ENCODE measurements at regions not wholly inside any gene's neighbourhood (a gene's known extent, or its start where the extent isn't known, plus 50 kb on each side); places are given as distances from the start of the nearest gene placed in this dataset.

GRCh38 chr20:48425817-48426612 is 401.8 kb downstream of the PREX1 start (continued):
- TF ChIP-seq ZNF263 (CRISPR knock-in tag; IDR thresholded peaks at IDR 0.05; ENCODE audit: low read depth) (no peak), ZNF532 (CRISPR knock-in tag; IDR thresholded peaks at IDR 0.05; ENCODE audit: borderline replicate concordance) (no peak)
- TF ChIP-seq, protein P1, sequence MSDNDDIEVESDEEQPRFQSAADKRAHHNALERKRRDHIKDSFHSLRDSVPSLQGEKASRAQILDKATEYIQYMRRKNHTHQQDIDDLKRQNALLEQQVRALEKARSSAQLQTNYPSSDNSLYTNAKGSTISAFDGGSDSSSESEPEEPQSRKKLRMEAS (CRISPR knock-in tag; IDR thresholded peaks at IDR 0.05): no peak

GRCh38 chr20:48425321-48425720 is 402.5 kb downstream of the PREX1 start:
- Mint-ChIP-seq H3K9me3 (peaks cover 17% of the 10 kb centered on the region), H3K4me1 (peaks cover 4% of the 10 kb centered on the region), H3K27ac (no peak overlapping the region)

More at GRCh38 chr20:48425321-48425720, 402.5 kb downstream of the PREX1 start:
- no peaks in the 10 kb centered on the region for H3K27me3 Mint-ChIP-seq (ENCODE audit: low read depth)
- CTCF ChIA-PET: no interaction called here
- POLR2A ChIA-PET: no interaction called here
- DNase-seq (ENCODE audit: low spot score) (no peak), ATAC-seq (no peak)
- H3K4me3 Mint-ChIP-seq: no peak overlapping the region
- TF ChIP-seq JUN (CRISPR knock-in tag; IDR thresholded peaks at IDR 0.05) (no peak), MLX (CRISPR knock-in tag; IDR thresholded peaks at IDR 0.05) (no peak), ZNF138 (CRISPR knock-in tag; conservative IDR thresholded peaks at IDR 0.05) (no peak), MXD4 (CRISPR knock-in tag; IDR thresholded peaks at IDR 0.05; ENCODE audit: borderline replicate concordance) (no peak), ZNF671 (CRISPR knock-in tag; IDR thresholded peaks at IDR 0.05) (no peak), EMX1 (CRISPR knock-in tag; IDR thresholded peaks at IDR 0.05) (no peak), SOX15 (CRISPR knock-in tag; IDR thresholded peaks at IDR 0.05) (no peak), STAT6 (CRISPR knock-in tag; conservative IDR thresholded peaks at IDR 0.05; ENCODE audit: low read depth) (no peak), ZNF281 (CRISPR knock-in tag; IDR thresholded peaks at IDR 0.05) (no peak), NFYB (CRISPR knock-in tag; conservative IDR thresholded peaks at IDR 0.05; ENCODE audit: low read depth) (no peak), TEAD4 (CRISPR knock-in tag; IDR thresholded peaks at IDR 0.05) (no peak), JAZF1 (CRISPR knock-in tag; IDR thresholded peaks at IDR 0.05) (no peak), CTCF (IDR thresholded peaks at IDR 0.05) (no peak), KAT7 (CRISPR knock-in tag; IDR thresholded peaks at IDR 0.05; ENCODE audit: borderline replicate concordance) (no peak), RELA (CRISPR knock-in tag; IDR thresholded peaks at IDR 0.05; ENCODE audit: borderline replicate concordance) (no peak), TP53 (CRISPR knock-in tag; IDR thresholded peaks at IDR 0.05) (no peak), CREB1 (CRISPR knock-in tag; IDR thresholded peaks at IDR 0.05) (no peak)
- H3K36me3 Mint-ChIP-seq: peaks cover 4% of the 10 kb centered on the region
